ENCODE measurements at regions not wholly inside any gene's neighbourhood (a gene's known extent, or its start where the extent isn't known, plus 50 kb on each side); places are given as distances from the start of the nearest gene placed in this dataset.
"Not testable (repeated sequence)": the region's sequence is repeated elsewhere in the genome, so short reads cannot be mapped to it uniquely, and the experiment has no call there.

DNA sequence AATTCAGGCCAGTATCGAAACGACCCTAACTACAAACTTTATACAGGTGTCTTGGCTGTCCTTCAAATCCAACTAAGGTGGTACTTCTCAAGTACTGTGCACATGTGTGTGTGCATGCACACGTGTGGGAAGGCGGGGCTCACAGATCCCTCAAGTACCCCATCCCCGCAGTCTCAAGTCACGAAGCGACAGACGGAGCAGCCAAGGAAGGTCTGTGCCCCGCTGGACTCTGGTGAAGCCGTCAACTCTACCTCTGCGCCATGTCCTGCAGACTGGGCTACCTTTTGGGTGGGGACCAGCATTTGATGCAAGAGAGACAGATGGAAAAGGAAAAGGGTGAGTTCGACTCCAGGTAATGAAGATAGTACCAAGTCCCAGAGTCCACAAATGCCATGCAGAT lies 169.0 kb downstream of the CRYBB2 start:
- no peaks in the 10 kb centered on the region for H3K27me3 ChIP-seq (replicated peaks; ENCODE audit: control insufficient read depth, insufficient read depth, low read length)
- no peak overlapping the region for H3K9ac ChIP-seq (ENCODE audit: low read length)
- no peak overlapping the region for H3K4me3 ChIP-seq (ENCODE audit: low read length)
- no peaks in the 10 kb centered on the region for H3K4me1 ChIP-seq (ENCODE audit: control insufficient read depth, insufficient read depth, low read length)
- no peaks in the 10 kb centered on the region for H3K36me3 ChIP-seq (ENCODE audit: control insufficient read depth, insufficient read depth, low read length, severe bottlenecking)
- H3K9me3 ChIP-seq (ENCODE audit: control insufficient read depth, low read length) = no peaks in the 10 kb centered on the region
- DNase-seq (ENCODE audit: low read depth) = no peak

DNA sequence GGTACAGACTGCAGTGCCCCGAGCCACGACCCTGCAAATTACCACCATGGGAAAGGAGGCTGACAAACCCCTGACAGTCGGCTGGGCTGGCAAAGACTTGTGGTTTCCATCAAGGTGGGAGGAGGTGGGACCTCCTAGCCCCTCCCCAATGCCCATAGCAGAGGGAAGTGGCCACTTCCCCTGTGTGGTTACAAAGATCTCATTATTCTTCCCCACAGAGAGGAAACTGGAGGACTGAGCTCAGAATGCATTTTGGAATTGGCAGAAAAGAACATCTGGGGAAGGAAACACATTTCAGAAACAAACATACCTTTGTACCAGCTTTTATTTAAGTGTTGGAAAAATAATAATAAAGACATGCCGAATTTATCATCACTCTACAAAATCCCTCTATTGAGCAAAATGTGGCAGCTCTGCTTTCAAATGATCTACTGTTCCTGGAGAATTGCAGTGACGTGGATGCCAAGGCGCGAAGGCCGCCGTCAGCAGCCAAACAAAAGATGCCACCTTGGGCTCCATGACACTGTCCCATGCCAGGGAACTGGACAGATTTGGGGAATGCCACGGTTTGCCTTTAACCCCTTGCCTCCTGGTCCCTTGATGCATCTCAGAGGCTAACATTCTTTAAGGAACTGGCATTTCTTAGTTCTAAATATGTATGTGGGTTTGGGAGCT lies 169.6 kb downstream of the CRYBB2 start:
- Histone ChIP-seq H3K9ac (ENCODE audit: low read length) (no peak overlapping the region), H3K4me1 (ENCODE audit: control insufficient read depth, insufficient read depth, low read length) (no peaks in the 10 kb centered on the region), H3K4me3 (ENCODE audit: low read length) (no peak overlapping the region), H3K27me3 (replicated peaks; ENCODE audit: control insufficient read depth, insufficient read depth, low read length) (no peaks in the 10 kb centered on the region), H3K36me3 (ENCODE audit: control insufficient read depth, insufficient read depth, low read length, severe bottlenecking) (no peaks in the 10 kb centered on the region), H3K9me3 (ENCODE audit: control insufficient read depth, low read length) (no peaks in the 10 kb centered on the region)
- DNase-seq (ENCODE audit: low read depth) = no peak

- Histone ChIP-seq H3K4me1 (ENCODE audit: control insufficient read depth, insufficient read depth, low read length) (no peaks in the 10 kb centered on the region), H3K9ac (ENCODE audit: low read length) (no peak overlapping the region), H3K36me3 (ENCODE audit: control insufficient read depth, insufficient read depth, low read length, severe bottlenecking) (no peaks in the 10 kb centered on the region), H3K4me3 (ENCODE audit: low read length) (no peak overlapping the region), H3K9me3 (ENCODE audit: control insufficient read depth, low read length) (no peaks in the 10 kb centered on the region), H3K27me3 (replicated peaks; ENCODE audit: control insufficient read depth, insufficient read depth, low read length) (no peaks in the 10 kb centered on the region)
- DNase-seq (ENCODE audit: low read depth) = no peak
These were observed 170.1 kb downstream of the CRYBB2 start for GRCh38 chr22:25389541-25389919.

GRCh38 chr22:25390297-25391240 lies 171.1 kb downstream of the CRYBB2 start:
- Histone ChIP-seq H3K9me3 (ENCODE audit: control insufficient read depth, low read length) (no peaks in the 10 kb centered on the region), H3K4me1 (ENCODE audit: control insufficient read depth, insufficient read depth, low read length) (peaks cover 4% of the 10 kb centered on the region), H3K36me3 (ENCODE audit: control insufficient read depth, insufficient read depth, low read length, severe bottlenecking) (no peaks in the 10 kb centered on the region), H3K4me3 (ENCODE audit: low read length) (no peak overlapping the region), H3K27me3 (replicated peaks; ENCODE audit: control insufficient read depth, insufficient read depth, low read length) (no peaks in the 10 kb centered on the region), H3K9ac (ENCODE audit: low read length) (no peak overlapping the region)
- no peak for DNase-seq (ENCODE audit: low read depth)

DNA sequence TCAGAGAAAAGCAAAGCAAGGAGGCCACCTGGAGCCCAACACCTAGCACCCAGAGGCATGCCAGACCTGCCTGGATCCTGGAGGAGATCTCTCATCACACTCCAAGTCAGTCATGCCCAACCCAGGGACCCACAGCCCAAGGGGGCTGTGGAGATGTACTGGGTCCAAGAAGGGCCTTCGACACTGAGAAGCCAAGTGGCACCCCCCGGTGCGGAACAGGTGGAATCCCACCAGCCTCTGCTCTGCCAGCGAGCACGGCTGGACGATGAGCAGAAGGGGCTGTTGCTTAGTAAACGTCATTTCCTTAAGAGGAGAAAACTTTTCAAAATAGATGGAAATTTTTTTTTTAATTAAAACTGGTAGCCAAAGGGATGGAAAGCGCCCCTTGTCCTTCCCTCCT lies 171.9 kb upstream of the GRK3 start:
- peaks cover 4% of the 10 kb centered on the region for H3K4me1 ChIP-seq (ENCODE audit: control insufficient read depth, insufficient read depth, low read length)
- no peaks in the 10 kb centered on the region for H3K27me3 ChIP-seq (replicated peaks; ENCODE audit: control insufficient read depth, insufficient read depth, low read length)
- no peak overlapping the region for H3K9ac ChIP-seq (ENCODE audit: low read length)
- DNase-seq (ENCODE audit: low read depth) = no peak
- H3K4me3 ChIP-seq (ENCODE audit: low read length) = no peak overlapping the region
- no peaks in the 10 kb centered on the region for H3K9me3 ChIP-seq (ENCODE audit: control insufficient read depth, low read length)
- H3K36me3 ChIP-seq (ENCODE audit: control insufficient read depth, insufficient read depth, low read length, severe bottlenecking) = no peaks in the 10 kb centered on the region

DNA sequence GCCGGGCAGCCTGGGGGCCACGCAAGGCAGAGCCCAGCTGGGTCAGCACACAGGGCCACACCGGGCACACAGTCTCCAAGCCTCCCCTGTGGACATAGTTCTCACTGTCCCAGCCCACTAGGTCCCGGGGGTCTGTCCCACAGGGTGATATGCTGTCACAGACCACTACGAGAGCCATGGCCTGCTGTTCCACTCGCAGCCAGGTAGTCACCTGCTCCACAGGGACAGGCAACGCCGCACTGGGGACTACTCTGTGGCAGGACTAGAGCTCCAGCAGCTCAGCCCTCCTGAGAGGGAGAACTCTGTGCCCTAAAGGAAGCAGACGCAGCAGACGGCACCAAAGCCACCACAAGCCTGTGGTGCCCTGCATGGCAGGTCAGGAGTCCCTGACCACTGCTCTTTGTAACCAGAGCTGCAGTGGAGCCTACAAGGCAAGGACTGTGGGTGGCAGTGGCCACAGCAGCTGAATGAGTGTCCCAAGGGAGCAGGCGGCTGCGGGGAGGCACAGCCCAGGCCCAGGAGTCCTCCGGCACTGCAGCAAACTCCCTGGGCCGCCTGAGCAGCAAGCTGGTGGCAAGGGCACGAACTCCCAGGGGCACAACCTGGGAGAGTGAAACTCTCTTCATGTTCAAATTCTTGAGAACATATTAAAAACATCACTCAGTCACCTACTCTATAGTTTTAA lies 171.2 kb upstream of the GRK3 start:
- Histone ChIP-seq H3K4me1 (ENCODE audit: control insufficient read depth, insufficient read depth, low read length) (peaks cover 4% of the 10 kb centered on the region), H3K9ac (ENCODE audit: low read length) (no peak overlapping the region), H3K36me3 (ENCODE audit: control insufficient read depth, insufficient read depth, low read length, severe bottlenecking) (no peaks in the 10 kb centered on the region), H3K9me3 (ENCODE audit: control insufficient read depth, low read length) (no peaks in the 10 kb centered on the region), H3K4me3 (ENCODE audit: low read length) (no peak overlapping the region), H3K27me3 (replicated peaks; ENCODE audit: control insufficient read depth, insufficient read depth, low read length) (no peaks in the 10 kb centered on the region)
- DNase-seq (ENCODE audit: low read depth) = no peak

DNA sequence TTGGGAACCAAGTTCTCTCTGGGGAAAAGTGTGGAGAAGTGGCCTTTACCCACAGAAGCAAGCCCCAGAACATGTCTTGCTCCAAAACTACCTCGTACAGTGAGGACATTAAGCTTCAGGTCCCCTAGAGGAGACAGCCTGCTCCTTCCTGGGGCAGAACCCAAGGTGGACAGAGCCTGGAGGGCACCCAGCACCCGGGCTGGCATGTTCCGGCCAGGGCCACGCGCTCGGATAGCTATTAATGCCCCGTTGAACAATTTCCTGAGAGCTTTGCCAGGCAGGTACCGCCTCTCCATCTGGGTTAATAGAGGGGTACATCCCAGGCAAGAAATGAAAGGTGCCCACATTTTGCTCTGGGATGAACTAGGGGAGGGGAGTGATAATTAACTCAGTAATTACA lies 169.0 kb upstream of the GRK3 start:
- no peaks in the 10 kb centered on the region for H3K27me3 ChIP-seq (replicated peaks; ENCODE audit: control insufficient read depth, insufficient read depth, low read length)
- DNase-seq (ENCODE audit: low read depth) = no peak

DNA sequence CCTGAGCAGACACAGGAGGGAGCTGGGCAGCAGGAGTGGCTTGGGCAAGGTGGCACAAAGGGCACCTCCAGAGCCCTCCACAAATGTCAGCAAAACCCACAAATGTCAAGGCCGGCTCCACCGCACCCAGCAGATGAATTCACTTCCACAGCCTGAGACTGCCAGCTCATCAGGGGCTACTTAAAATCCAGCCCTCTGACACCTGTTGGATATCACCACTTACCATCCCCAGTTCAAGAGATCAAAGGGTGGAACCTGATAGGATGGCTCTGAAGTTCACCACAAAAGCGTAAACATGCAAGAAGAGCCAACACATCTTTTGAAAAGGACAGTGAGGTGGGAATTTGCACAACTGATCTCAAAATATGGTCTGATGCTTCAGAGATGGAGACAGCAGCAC lies 168.6 kb upstream of the GRK3 start:
- Histone ChIP-seq H3K36me3 (ENCODE audit: control insufficient read depth, insufficient read depth, low read length, severe bottlenecking) (no peaks in the 10 kb centered on the region), H3K9me3 (ENCODE audit: control insufficient read depth, low read length) (no peaks in the 10 kb centered on the region), H3K4me3 (ENCODE audit: low read length) (no peak overlapping the region), H3K27me3 (replicated peaks; ENCODE audit: control insufficient read depth, insufficient read depth, low read length) (no peaks in the 10 kb centered on the region), H3K9ac (ENCODE audit: low read length) (no peak overlapping the region), H3K4me1 (ENCODE audit: control insufficient read depth, insufficient read depth, low read length) (peaks cover 9% of the 10 kb centered on the region)
- no peak for DNase-seq (ENCODE audit: low read depth)

More for the DNA sequence above, 169.0 kb upstream of the GRK3 start:
- peaks cover 5% of the 10 kb centered on the region for H3K4me1 ChIP-seq (ENCODE audit: control insufficient read depth, insufficient read depth, low read length)
- H3K36me3 ChIP-seq (ENCODE audit: control insufficient read depth, insufficient read depth, low read length, severe bottlenecking) = no peaks in the 10 kb centered on the region
- no peaks in the 10 kb centered on the region for H3K9me3 ChIP-seq (ENCODE audit: control insufficient read depth, low read length)
- H3K9ac ChIP-seq (ENCODE audit: low read length) = no peak overlapping the region
- H3K4me3 ChIP-seq (ENCODE audit: low read length) = no peak overlapping the region

DNA sequence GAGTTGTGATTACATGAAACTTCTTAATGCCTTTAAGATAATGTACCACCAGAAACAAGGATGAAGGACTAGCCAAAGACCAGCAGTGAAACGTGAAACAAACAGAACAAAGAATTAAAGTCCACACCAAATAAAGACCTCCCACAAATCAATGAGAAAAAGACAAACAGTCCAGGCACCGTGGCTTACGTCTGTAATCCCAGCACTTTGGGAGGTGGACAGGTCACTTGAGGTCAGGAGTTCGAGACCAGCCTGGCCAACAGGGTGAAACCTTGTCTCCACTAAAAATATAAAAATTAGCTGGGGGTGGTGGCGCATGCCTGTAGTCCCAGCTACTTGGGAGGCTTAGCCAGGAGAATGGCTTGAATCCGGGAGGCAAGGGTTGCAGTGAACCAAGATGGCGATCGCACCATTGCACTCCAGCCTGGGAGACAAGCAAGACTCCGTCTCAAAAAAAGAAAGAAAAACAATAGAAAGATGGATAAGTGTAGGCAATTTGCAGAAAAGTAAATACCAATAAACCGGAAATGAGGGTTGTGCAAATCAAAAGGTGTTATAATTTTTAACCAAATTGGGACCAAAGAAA lies 167.8 kb upstream of the GRK3 start:
- Histone ChIP-seq H3K4me1 (ENCODE audit: control insufficient read depth, insufficient read depth, low read length) (peaks cover 13% of the 10 kb centered on the region), H3K9ac (ENCODE audit: low read length) (no peak overlapping the region), H3K9me3 (ENCODE audit: control insufficient read depth, low read length) (no peaks in the 10 kb centered on the region), H3K4me3 (ENCODE audit: low read length) (no peak overlapping the region), H3K27me3 (replicated peaks; ENCODE audit: control insufficient read depth, insufficient read depth, low read length) (no peaks in the 10 kb centered on the region), H3K36me3 (ENCODE audit: control insufficient read depth, insufficient read depth, low read length, severe bottlenecking) (no peaks in the 10 kb centered on the region)
- no peak for DNase-seq (ENCODE audit: low read depth)

GRCh38 chr22:25397616-25398015 lies 166.9 kb upstream of the GRK3 start:
- no peak for DNase-seq (ENCODE audit: low read depth)
- H3K9me3 ChIP-seq (ENCODE audit: control insufficient read depth, low read length) = no peaks in the 10 kb centered on the region
- no peak overlapping the region for H3K9ac ChIP-seq (ENCODE audit: low read length)

GRCh38 chr22:25398591-25399062 lies 165.8 kb upstream of the GRK3 start:
- not testable (repeated sequence) for H3K27me3 ChIP-seq (replicated peaks; ENCODE audit: control insufficient read depth, insufficient read depth, low read length); DNase-seq (ENCODE audit: low read depth); H3K9me3 ChIP-seq (ENCODE audit: control insufficient read depth, low read length); H3K4me3 ChIP-seq (ENCODE audit: low read length); H3K9ac ChIP-seq (ENCODE audit: low read length); H3K36me3 ChIP-seq (ENCODE audit: control insufficient read depth, insufficient read depth, low read length, severe bottlenecking)
- peaks cover 32% of the 10 kb centered on the region for H3K4me1 ChIP-seq (ENCODE audit: control insufficient read depth, insufficient read depth, low read length)

More at GRCh38 chr22:25397616-25398015, 166.9 kb upstream of the GRK3 start:
- Histone ChIP-seq H3K27me3 (replicated peaks; ENCODE audit: control insufficient read depth, insufficient read depth, low read length) (no peaks in the 10 kb centered on the region), H3K36me3 (ENCODE audit: control insufficient read depth, insufficient read depth, low read length, severe bottlenecking) (no peaks in the 10 kb centered on the region), H3K4me3 (ENCODE audit: low read length) (no peak overlapping the region), H3K4me1 (ENCODE audit: control insufficient read depth, insufficient read depth, low read length) (peaks cover 22% of the 10 kb centered on the region)

Measured in adipocyte (in vitro differentiated cells).